IPS DF 6.9 (cell line): ENCODE measurements at regions not wholly inside any gene's neighbourhood (a gene's known extent, or its start where the extent isn't known, plus 50 kb on each side); places are given as distances from the start of the nearest gene placed in this dataset.

Experiments
- DNase-seq: peaks from one replicate; pipeline ENCODE4 v3.0.0-alpha.2; 2013; ENCODE audit warnings: low read depth, low spot score
- H3K27ac ChIP-seq: one replicate; pipeline ENCODE4 v1.5.1; 2013; ENCODE audit warnings: low read length, control low read depth
- H3K27me3 ChIP-seq: 2 replicates; pipeline ENCODE4 v1.6.1; 2013; ENCODE audit warnings: mild to moderate bottlenecking, low read length; ENCODE audit not compliant: control insufficient read depth, insufficient read depth
- H3K36me3 ChIP-seq: 2 replicates; pipeline ENCODE4 v1.6.1; 2013; ENCODE audit warnings: low read length; ENCODE audit not compliant: control insufficient read depth, insufficient read depth
- H3K4me1 ChIP-seq: 2 replicates; pipeline ENCODE4 v1.6.1; 2013; ENCODE audit warnings: low read length; ENCODE audit not compliant: control insufficient read depth, insufficient read depth
- H3K4me3 ChIP-seq: 2 replicates; pipeline ENCODE4 v1.5.1; 2013; ENCODE audit warnings: mild to moderate bottlenecking, low read length
- H3K9me3 ChIP-seq: 2 replicates; pipeline ENCODE4 v1.6.1; 2013; ENCODE audit warnings: low read length, inconsistent platforms; ENCODE audit not compliant: control insufficient read depth, insufficient read depth
- WGBS: extraction: QIAGEN DNeasy Blood & Tissue Kit; methylation state at CpG from one replicate; pipeline ENCODE4 v1.1.7; 2013; ENCODE audit warnings: mixed read lengths, missing lambda C conversion rate; ENCODE audit not compliant: insufficient read length, insufficient coverage; 5-methylcytosine and 5-hydroxymethylcytosine counted together

- Histone ChIP-seq H3K27me3 (no peaks in the 10 kb centered on the region), H3K27ac (no peak overlapping the region), H3K4me3 (no peak overlapping the region), H3K9me3 (no peaks in the 10 kb centered on the region), H3K36me3 (no peaks in the 10 kb centered on the region), H3K4me1 (no peaks in the 10 kb centered on the region)
- no peak for DNase-seq
- WGBS: no CpG with 5 or more reads among the region's 4 CpGs
Observed at GRCh38 chr15:96035091-96035490, 295.4 kb upstream of the NR2F2 start.

GRCh38 chr15:96035635-96036034 is 294.9 kb upstream of the NR2F2 start:
- WGBS: 100% methylated on average over 1 of the region's 5 CpGs
- Histone ChIP-seq H3K4me3 (no peak overlapping the region), H3K27ac (no peak overlapping the region), H3K4me1 (no peaks in the 10 kb centered on the region), H3K9me3 (no peaks in the 10 kb centered on the region), H3K27me3 (no peaks in the 10 kb centered on the region), H3K36me3 (no peaks in the 10 kb centered on the region)
- no peak for DNase-seq

GRCh38 chr15:96037584-96037983 is 292.9 kb upstream of the NR2F2 start:
- 100% methylated on average over 1 of the region's 4 CpGs for WGBS
- no peaks in the 10 kb centered on the region for H3K9me3 ChIP-seq
- no peak for DNase-seq

GRCh38 chr15:96038131-96038530 is 292.4 kb upstream of the NR2F2 start:
- no CpG with 5 or more reads among the region's 1 CpG for WGBS
- Histone ChIP-seq H3K9me3 (no peaks in the 10 kb centered on the region), H3K4me3 (no peak overlapping the region), H3K36me3 (no peaks in the 10 kb centered on the region), H3K4me1 (no peaks in the 10 kb centered on the region), H3K27ac (no peak overlapping the region), H3K27me3 (0 out of 2 replicates have a peak, but pooled peaks cover 1% of the 10 kb centered on the region)
- no peak for DNase-seq

More at GRCh38 chr15:96037584-96037983, 292.9 kb upstream of the NR2F2 start:
- no peak overlapping the region for H3K27ac ChIP-seq
- no peak overlapping the region for H3K4me3 ChIP-seq
- 0 out of 2 replicates have a peak, but pooled peaks cover 1% of the 10 kb centered on the region for H3K27me3 ChIP-seq
- no peaks in the 10 kb centered on the region for H3K4me1 ChIP-seq
- H3K36me3 ChIP-seq: no peaks in the 10 kb centered on the region

GRCh38 chr15:96038650-96039049 is 291.9 kb upstream of the NR2F2 start:
- Histone ChIP-seq H3K4me3 (no peak overlapping the region), H3K27me3 (0 out of 2 replicates have a peak, but pooled peaks cover 1% of the 10 kb centered on the region), H3K27ac (no peak overlapping the region), H3K36me3 (no peaks in the 10 kb centered on the region), H3K9me3 (no peaks in the 10 kb centered on the region), H3K4me1 (no peaks in the 10 kb centered on the region)
- DNase-seq: no peak
- no CpG with 5 or more reads among the region's 5 CpGs for WGBS

GRCh38 chr15:96041982-96042733 is 288.3 kb upstream of the NR2F2 start:
- no peak for DNase-seq
- Histone ChIP-seq H3K36me3 (no peaks in the 10 kb centered on the region), H3K4me1 (no peaks in the 10 kb centered on the region), H3K4me3 (no peak overlapping the region), H3K27me3 (0 out of 2 replicates have a peak, but pooled peaks cover 1% of the 10 kb centered on the region), H3K27ac (no peak overlapping the region), H3K9me3 (no peaks in the 10 kb centered on the region)
- WGBS: no CpG with 5 or more reads among the region's 3 CpGs

GRCh38 chr15:96042734-96043224 is 287.7 kb upstream of the NR2F2 start:
- DNase-seq: no peak
- Histone ChIP-seq H3K4me3 (no peak overlapping the region), H3K4me1 (no peaks in the 10 kb centered on the region), H3K27me3 (0 out of 2 replicates have a peak, but pooled peaks cover 1% of the 10 kb centered on the region), H3K36me3 (no peaks in the 10 kb centered on the region), H3K27ac (no peak overlapping the region), H3K9me3 (no peaks in the 10 kb centered on the region)
- no CpG with 5 or more reads among the region's 8 CpGs for WGBS

- Histone ChIP-seq H3K27ac (no peak overlapping the region), H3K9me3 (no peaks in the 10 kb centered on the region), H3K4me1 (no peaks in the 10 kb centered on the region), H3K27me3 (peaks cover 4% of the 10 kb centered on the region; the same call in 1 of the 2 replicates), H3K4me3 (no peak overlapping the region), H3K36me3 (no peaks in the 10 kb centered on the region)
- no peak for DNase-seq
- no CpG with 5 or more reads among the region's 7 CpGs for WGBS
Observed at GRCh38 chr15:96043591-96044171, 286.8 kb upstream of the NR2F2 start.

- Histone ChIP-seq H3K27me3 (peaks cover 15% of the 10 kb centered on the region; the same call in 1 of the 2 replicates), H3K4me1 (no peaks in the 10 kb centered on the region), H3K4me3 (no peak overlapping the region), H3K9me3 (no peaks in the 10 kb centered on the region), H3K36me3 (no peaks in the 10 kb centered on the region), H3K27ac (no peak overlapping the region)
- no CpG with 5 or more reads among the region's 5 CpGs for WGBS
- DNase-seq: no peak
Observed at GRCh38 chr15:96046620-96047240, 283.8 kb upstream of the NR2F2 start.

- Histone ChIP-seq H3K27me3 (peaks cover 20% of the 10 kb centered on the region), H3K27ac (no peak overlapping the region), H3K4me1 (no peaks in the 10 kb centered on the region), H3K4me3 (no peak overlapping the region), H3K9me3 (no peaks in the 10 kb centered on the region), H3K36me3 (no peaks in the 10 kb centered on the region)
- DNase-seq: no peak
- WGBS: no CpG with 5 or more reads among the region's 14 CpGs
Observed at GRCh38 chr15:96047255-96047931, 283.1 kb upstream of the NR2F2 start.
